ENCODE measurements at regions not wholly inside any gene's neighbourhood (a gene's known extent, or its start where the extent isn't known, plus 50 kb on each side); places are given as distances from the start of the nearest gene placed in this dataset.

DNA sequence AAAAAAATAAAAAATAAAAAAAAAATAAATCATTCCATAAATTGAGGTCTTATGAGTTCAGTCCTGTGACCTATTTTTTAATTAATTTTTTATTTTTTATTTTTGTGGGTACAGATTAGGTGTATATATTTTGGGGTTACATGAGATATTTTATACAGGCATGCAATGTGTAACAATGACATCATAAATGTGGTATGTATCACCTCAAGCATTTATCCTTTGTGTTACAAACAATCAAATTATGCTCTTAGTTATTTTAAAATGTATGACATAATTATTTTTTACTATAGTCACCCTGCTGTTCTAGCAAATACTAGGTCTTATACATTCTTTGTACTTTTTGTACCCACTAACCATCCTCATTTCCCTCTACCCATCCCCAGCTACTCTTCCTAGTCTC lies 537.9 kb downstream of the HINT1 start (continued):
- TF ChIP-seq, protein P1, sequence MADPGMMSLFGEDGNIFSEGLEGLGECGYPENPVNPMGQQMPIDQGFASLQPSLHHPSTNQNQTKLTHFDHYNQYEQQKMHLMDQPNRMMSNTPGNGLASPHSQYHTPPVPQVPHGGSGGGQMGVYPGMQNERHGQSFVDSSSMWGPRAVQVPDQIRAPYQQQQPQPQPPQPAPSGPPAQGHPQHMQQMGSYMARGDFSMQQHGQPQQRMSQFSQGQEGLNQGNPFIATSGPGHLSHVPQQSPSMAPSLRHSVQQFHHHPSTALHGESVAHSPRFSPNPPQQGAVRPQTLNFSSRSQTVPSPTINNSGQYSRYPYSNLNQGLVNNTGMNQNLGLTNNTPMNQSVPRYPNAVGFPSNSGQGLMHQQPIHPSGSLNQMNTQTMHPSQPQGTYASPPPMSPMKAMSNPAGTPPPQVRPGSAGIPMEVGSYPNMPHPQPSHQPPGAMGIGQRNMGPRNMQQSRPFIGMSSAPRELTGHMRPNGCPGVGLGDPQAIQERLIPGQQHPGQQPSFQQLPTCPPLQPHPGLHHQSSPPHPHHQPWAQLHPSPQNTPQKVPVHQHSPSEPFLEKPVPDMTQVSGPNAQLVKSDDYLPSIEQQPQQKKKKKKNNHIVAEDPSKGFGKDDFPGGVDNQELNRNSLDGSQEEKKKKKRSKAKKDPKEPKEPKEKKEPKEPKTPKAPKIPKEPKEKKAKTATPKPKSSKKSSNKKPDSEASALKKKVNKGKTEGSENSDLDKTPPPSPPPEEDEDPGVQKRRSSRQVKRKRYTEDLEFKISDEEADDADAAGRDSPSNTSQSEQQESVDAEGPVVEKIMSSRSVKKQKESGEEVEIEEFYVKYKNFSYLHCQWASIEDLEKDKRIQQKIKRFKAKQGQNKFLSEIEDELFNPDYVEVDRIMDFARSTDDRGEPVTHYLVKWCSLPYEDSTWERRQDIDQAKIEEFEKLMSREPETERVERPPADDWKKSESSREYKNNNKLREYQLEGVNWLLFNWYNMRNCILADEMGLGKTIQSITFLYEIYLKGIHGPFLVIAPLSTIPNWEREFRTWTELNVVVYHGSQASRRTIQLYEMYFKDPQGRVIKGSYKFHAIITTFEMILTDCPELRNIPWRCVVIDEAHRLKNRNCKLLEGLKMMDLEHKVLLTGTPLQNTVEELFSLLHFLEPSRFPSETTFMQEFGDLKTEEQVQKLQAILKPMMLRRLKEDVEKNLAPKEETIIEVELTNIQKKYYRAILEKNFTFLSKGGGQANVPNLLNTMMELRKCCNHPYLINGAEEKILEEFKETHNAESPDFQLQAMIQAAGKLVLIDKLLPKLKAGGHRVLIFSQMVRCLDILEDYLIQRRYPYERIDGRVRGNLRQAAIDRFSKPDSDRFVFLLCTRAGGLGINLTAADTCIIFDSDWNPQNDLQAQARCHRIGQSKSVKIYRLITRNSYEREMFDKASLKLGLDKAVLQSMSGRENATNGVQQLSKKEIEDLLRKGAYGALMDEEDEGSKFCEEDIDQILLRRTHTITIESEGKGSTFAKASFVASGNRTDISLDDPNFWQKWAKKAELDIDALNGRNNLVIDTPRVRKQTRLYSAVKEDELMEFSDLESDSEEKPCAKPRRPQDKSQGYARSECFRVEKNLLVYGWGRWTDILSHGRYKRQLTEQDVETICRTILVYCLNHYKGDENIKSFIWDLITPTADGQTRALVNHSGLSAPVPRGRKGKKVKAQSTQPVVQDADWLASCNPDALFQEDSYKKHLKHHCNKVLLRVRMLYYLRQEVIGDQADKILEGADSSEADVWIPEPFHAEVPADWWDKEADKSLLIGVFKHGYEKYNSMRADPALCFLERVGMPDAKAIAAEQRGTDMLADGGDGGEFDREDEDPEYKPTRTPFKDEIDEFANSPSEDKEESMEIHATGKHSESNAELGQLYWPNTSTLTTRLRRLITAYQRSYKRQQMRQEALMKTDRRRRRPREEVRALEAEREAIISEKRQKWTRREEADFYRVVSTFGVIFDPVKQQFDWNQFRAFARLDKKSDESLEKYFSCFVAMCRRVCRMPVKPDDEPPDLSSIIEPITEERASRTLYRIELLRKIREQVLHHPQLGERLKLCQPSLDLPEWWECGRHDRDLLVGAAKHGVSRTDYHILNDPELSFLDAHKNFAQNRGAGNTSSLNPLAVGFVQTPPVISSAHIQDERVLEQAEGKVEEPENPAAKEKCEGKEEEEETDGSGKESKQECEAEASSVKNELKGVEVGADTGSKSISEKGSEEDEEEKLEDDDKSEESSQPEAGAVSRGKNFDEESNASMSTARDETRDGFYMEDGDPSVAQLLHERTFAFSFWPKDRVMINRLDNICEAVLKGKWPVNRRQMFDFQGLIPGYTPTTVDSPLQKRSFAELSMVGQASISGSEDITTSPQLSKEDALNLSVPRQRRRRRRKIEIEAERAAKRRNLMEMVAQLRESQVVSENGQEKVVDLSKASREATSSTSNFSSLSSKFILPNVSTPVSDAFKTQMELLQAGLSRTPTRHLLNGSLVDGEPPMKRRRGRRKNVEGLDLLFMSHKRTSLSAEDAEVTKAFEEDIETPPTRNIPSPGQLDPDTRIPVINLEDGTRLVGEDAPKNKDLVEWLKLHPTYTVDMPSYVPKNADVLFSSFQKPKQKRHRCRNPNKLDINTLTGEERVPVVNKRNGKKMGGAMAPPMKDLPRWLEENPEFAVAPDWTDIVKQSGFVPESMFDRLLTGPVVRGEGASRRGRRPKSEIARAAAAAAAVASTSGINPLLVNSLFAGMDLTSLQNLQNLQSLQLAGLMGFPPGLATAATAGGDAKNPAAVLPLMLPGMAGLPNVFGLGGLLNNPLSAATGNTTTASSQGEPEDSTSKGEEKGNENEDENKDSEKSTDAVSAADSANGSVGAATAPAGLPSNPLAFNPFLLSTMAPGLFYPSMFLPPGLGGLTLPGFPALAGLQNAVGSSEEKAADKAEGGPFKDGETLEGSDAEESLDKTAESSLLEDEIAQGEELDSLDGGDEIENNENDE (IDR thresholded peaks at IDR 0.05; ENCODE audit: insufficient replicate concordance, low read length), result no peak
- TF ChIP-seq, protein P2, sequence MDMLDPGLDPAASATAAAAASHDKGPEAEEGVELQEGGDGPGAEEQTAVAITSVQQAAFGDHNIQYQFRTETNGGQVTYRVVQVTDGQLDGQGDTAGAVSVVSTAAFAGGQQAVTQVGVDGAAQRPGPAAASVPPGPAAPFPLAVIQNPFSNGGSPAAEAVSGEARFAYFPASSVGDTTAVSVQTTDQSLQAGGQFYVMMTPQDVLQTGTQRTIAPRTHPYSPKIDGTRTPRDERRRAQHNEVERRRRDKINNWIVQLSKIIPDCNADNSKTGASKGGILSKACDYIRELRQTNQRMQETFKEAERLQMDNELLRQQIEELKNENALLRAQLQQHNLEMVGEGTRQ (IDR thresholded peaks at IDR 0.05; ENCODE audit: low read length), result no peak
- TF ChIP-seq KDM1A (IDR thresholded peaks at IDR 0.05; ENCODE audit: borderline replicate concordance, low read length) (no peak), CHD1 (IDR thresholded peaks at IDR 0.05; ENCODE audit: low read depth, low read length) (no peak), RBBP5 (IDR thresholded peaks at IDR 0.05; ENCODE audit: borderline replicate concordance, low read depth, low read length) (no peak), EGR1 (IDR thresholded peaks at IDR 0.05; ENCODE audit: borderline replicate concordance, low read depth, low read length) (no peak), RAD21 (IDR thresholded peaks at IDR 0.05 in 1 of 2, conservative IDR thresholded peaks at IDR 0.05 in 1 of 2; ENCODE audit: low read depth in 2 of 2, low read length in 2 of 2) (no peak), SP4 (IDR thresholded peaks at IDR 0.05; ENCODE audit: low read length) (no peak), ZNF274 (IDR thresholded peaks at IDR 0.05; ENCODE audit: borderline replicate concordance, extremely low read depth, low read length) (no peak), ASH2L (IDR thresholded peaks at IDR 0.05; ENCODE audit: low read length) (no peak)

All from H1 (cell line).